Sigmoid colon (tissue), 6 donors: ENCODE measurements at regions not wholly inside any gene's neighbourhood (a gene's known extent, or its start where the extent isn't known, plus 50 kb on each side); places are given as distances from the start of the nearest gene placed in this dataset.

Experiments
- DNase-seq: peaks from one replicate; pipeline ENCODE4 v3.0.0-alpha.2; 2019
- H3K27ac ChIP-seq, 4 donors: fragments of 200-600 bp; sonication (generic); one replicate each; pipeline ENCODE4 v1.5.1; 2016 to 2019; ENCODE audit warnings: mild to moderate bottlenecking in 1 of 4
- H3K27me3 ChIP-seq, 3 donors: fragments of 200-600 bp; sonication (generic); one replicate each; pipeline ENCODE4 v1.5.1; 2019; ENCODE audit warnings: mild to moderate bottlenecking in 1 of 3
- H3K36me3 ChIP-seq, 4 donors: fragments of 200-600 bp; sonication (generic); one replicate each; pipeline ENCODE4 v1.5.1; 2016 to 2019
- H3K4me1 ChIP-seq, 4 donors: fragments of 200-600 bp; sonication (generic); one replicate each; pipeline ENCODE4 v1.5.1; 2017 to 2019
- H3K4me3 ChIP-seq, 4 donors: fragments of 200-600 bp; sonication (generic); one replicate each; pipeline ENCODE4 v1.5.1; 2017 to 2019; ENCODE audit warnings: mild to moderate bottlenecking in 2 of 4, moderate library complexity in 1 of 4
- H3K9me3 ChIP-seq, 4 donors: fragments of 200-600 bp in 3 of 4; sonication (generic) in 3 of 4; one replicate each; pipeline versions ENCODE4 v1.5.1 to v1.6.1; 2013 to 2019
- CTCF ChIP-seq, 4 experiments: fragments of 450-650 bp in 3 of 4; fragments of 200-600 bp in 1 of 4; IDR thresholded peaks; one replicate each; pipeline ENCODE4 v1.5.1; 2016 to 2019; ENCODE audit warnings: antibody characterized with exemption in 4 of 4, mild to moderate bottlenecking in 3 of 4, moderate library complexity in 2 of 4
- EP300 ChIP-seq, 4 donors: sonication (generic); formaldehyde crosslinking; IDR thresholded peaks; one replicate each; pipeline ENCODE4 v1.6.1; 2017; ENCODE audit warnings: antibody characterized with exemption in 4 of 4
- POLR2A ChIP-seq, 2 donors: fragments of 450-650 bp; IDR thresholded peaks; one replicate each; pipeline ENCODE4 v1.6.1; 2016; ENCODE audit warnings: antibody characterized with exemption in 2 of 2, mild to moderate bottlenecking in 2 of 2, moderate library complexity in 2 of 2
- POLR2AphosphoS5 ChIP-seq, 4 donors: sonication (generic); formaldehyde crosslinking; IDR thresholded peaks; one replicate each; pipeline ENCODE4 v1.6.1; 2017; ENCODE audit warnings: antibody characterized with exemption in 4 of 4
- WGBS, 2 donors: extraction: QIAGEN DNeasy Blood & Tissue Kit; methylation state at CpG; one replicate each; pipeline ENCODE4 v1.1.7; 2013; 5-methylcytosine and 5-hydroxymethylcytosine counted together
- intact Hi-C: fragments of 100-400 bp; cut with DNase I; formaldehyde crosslinking; loops from one replicate; pipeline ENCODE4 v1.15.1; 2023
- donor health status: healthy with polysubstance abuse.
- donor health status: healthy.

GRCh38 chr1:195096051-195096521 lies 1512.2 kb downstream of the KCNT2 start:
- Histone ChIP-seq H3K4me1 (no peaks in the 10 kb centered on the region), H3K27ac (no peak overlapping the region), H3K9me3 (no peaks in the 10 kb centered on the region), H3K27me3 (no peaks in the 10 kb centered on the region), H3K36me3 (no peaks in the 10 kb centered on the region), H3K4me3 (no peak overlapping the region)
- 74 to 81% methylated on average over 9 of the region's 9 CpGs for WGBS, 2 donors
- TF ChIP-seq POLR2A (IDR thresholded peaks at IDR 0.05) (no peak), POLR2AphosphoS5 (IDR thresholded peaks at IDR 0.05) (no peak), EP300 (IDR thresholded peaks at IDR 0.05) (no peak), CTCF (IDR thresholded peaks at IDR 0.05) (no peak)
- intact Hi-C loops, result no loop called here
- no peak for DNase-seq

- peaks cover 0 to 6% (median 0%) of the 10 kb centered on the region in 4 donors for H3K4me1 ChIP-seq
- H3K27ac ChIP-seq, result no peak overlapping the region
- H3K9me3 ChIP-seq, result no peaks in the 10 kb centered on the region
- intact Hi-C loops, result no loop called here
- no peaks in the 10 kb centered on the region for H3K36me3 ChIP-seq
- 74 to 90% methylated on average over 3 of the region's 3 CpGs for WGBS, 2 donors
- no peak for DNase-seq
- no peak for TF ChIP-seq CTCF (IDR thresholded peaks at IDR 0.05)
- no peak for TF ChIP-seq POLR2A (IDR thresholded peaks at IDR 0.05)
- no peak for TF ChIP-seq POLR2AphosphoS5 (IDR thresholded peaks at IDR 0.05)
- no peak for TF ChIP-seq EP300 (IDR thresholded peaks at IDR 0.05)
- H3K27me3 ChIP-seq, result no peaks in the 10 kb centered on the region
- H3K4me3 ChIP-seq, result no peak overlapping the region
Observed at GRCh38 chr1:195085196-195085595, 1523.0 kb downstream of the KCNT2 start.

GRCh38 chr1:195082183-195082582 lies 1526.1 kb downstream of the KCNT2 start:
- DNase-seq, result no peak
- H3K36me3 ChIP-seq, result no peaks in the 10 kb centered on the region
- no peaks in the 10 kb centered on the region for H3K27me3 ChIP-seq
- TF ChIP-seq POLR2A (IDR thresholded peaks at IDR 0.05) (no peak), EP300 (IDR thresholded peaks at IDR 0.05) (no peak), CTCF (IDR thresholded peaks at IDR 0.05) (no peak), POLR2AphosphoS5 (IDR thresholded peaks at IDR 0.05) (no peak)
- no peak overlapping the region for H3K4me3 ChIP-seq
- intact Hi-C loops, result no loop called here
- WGBS, 2 donors, result 72 to 83% methylated on average over 1 of the region's 1 CpG
- H3K27ac ChIP-seq, result no peak overlapping the region
- H3K4me1 ChIP-seq, result peaks cover 0 to 6% (median 0%) of the 10 kb centered on the region in 4 donors
- no peaks in the 10 kb centered on the region for H3K9me3 ChIP-seq

- no peak for TF ChIP-seq CTCF (IDR thresholded peaks at IDR 0.05)
- TF ChIP-seq POLR2AphosphoS5 (IDR thresholded peaks at IDR 0.05), result no peak
- Histone ChIP-seq H3K27me3 (no peaks in the 10 kb centered on the region), H3K9me3 (no peaks in the 10 kb centered on the region), H3K4me1 (no peaks in the 10 kb centered on the region), H3K4me3 (no peak overlapping the region), H3K27ac (no peak overlapping the region), H3K36me3 (no peaks in the 10 kb centered on the region)
- intact Hi-C loops, result no loop called here
- no peak for DNase-seq
- 49 to 75% methylated on average over 1 of the region's 1 CpG for WGBS, 2 donors
Observed at GRCh38 chr1:195076682-195077081, 1531.6 kb downstream of the KCNT2 start.

GRCh38 chr1:195075973-195076372 lies 1532.3 kb downstream of the KCNT2 start:
- no peak overlapping the region for H3K4me3 ChIP-seq
- DNase-seq, result no peak
- 61 to 84% methylated on average over 2 of the region's 2 CpGs for WGBS, 2 donors
- no peaks in the 10 kb centered on the region for H3K4me1 ChIP-seq
- H3K27me3 ChIP-seq, result no peaks in the 10 kb centered on the region
- no peaks in the 10 kb centered on the region for H3K9me3 ChIP-seq
- H3K27ac ChIP-seq, result no peak overlapping the region
- intact Hi-C loops, result no loop called here
- no peaks in the 10 kb centered on the region for H3K36me3 ChIP-seq
- TF ChIP-seq EP300 (IDR thresholded peaks at IDR 0.05) (no peak), CTCF (IDR thresholded peaks at IDR 0.05) (no peak), POLR2AphosphoS5 (IDR thresholded peaks at IDR 0.05) (no peak), POLR2A (IDR thresholded peaks at IDR 0.05) (no peak)
